A673 (cell line): ENCODE measurements at regions not wholly inside any gene's neighbourhood (a gene's known extent, or its start where the extent isn't known, plus 50 kb on each side); places are given as distances from the start of the nearest gene placed in this dataset.

Experiments used
- EZH2 ChIP-seq: fragments of 200-600 bp; sonication (generic); IDR thresholded peaks from 2 replicates; pipeline ENCODE4 v1.6.1; 2017; ENCODE audit warnings: borderline replicate concordance, low read depth, mild to moderate bottlenecking, mixed read lengths, antibody characterized with exemption, low read length; ENCODE audit not compliant: poor library complexity, severe bottlenecking
- TF ChIP-seq, protein P1 (sequence below): fragments of 300-800, 200-600 bp; sonication (generic); conservative IDR thresholded peaks from 2 replicates; pipeline ENCODE4 v1.5.1; 2017; ENCODE audit warnings: low read depth, mild to moderate bottlenecking, antibody characterized with exemption, low read length, moderate library complexity, mixed read lengths

DNA sequence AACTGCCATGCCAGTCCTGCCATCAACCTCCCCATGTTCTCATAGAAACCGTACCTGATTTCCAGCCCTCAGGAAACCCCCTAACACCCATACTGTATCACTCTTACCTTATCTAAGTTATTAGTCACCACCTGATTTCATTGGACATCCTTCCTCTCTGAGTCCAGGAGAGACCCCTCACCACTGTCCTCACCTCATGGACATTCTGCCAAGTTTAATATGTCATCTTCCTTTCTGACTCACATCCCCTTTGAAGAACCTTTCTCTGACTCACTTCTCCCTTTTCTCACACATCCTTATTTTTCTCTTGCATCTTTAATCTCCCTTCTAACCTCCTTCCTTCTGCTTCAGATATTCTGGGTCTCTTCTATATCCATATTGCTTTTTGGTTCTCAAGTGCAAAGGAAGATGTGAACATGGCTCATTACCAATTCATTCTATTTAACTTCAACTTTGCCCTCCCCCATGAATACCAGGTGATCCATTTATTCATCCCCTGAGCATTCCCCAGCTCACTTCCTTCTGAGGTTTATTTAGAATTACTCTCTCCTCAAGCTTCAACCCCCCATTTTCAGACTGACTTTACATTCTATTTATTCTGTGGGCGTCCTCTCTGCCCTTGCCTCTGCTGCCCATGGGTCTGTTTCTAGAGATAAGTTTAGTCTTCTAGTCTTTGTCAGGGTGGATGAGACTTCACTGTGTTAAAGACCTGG is 206.8 kb upstream of the ESRRG start:
- TF ChIP-seq, protein P1, sequence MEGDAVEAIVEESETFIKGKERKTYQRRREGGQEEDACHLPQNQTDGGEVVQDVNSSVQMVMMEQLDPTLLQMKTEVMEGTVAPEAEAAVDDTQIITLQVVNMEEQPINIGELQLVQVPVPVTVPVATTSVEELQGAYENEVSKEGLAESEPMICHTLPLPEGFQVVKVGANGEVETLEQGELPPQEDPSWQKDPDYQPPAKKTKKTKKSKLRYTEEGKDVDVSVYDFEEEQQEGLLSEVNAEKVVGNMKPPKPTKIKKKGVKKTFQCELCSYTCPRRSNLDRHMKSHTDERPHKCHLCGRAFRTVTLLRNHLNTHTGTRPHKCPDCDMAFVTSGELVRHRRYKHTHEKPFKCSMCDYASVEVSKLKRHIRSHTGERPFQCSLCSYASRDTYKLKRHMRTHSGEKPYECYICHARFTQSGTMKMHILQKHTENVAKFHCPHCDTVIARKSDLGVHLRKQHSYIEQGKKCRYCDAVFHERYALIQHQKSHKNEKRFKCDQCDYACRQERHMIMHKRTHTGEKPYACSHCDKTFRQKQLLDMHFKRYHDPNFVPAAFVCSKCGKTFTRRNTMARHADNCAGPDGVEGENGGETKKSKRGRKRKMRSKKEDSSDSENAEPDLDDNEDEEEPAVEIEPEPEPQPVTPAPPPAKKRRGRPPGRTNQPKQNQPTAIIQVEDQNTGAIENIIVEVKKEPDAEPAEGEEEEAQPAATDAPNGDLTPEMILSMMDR, result no peak
- no peak for TF ChIP-seq EZH2
